ENCODE measurements at regions not wholly inside any gene's neighbourhood (a gene's known extent, or its start where the extent isn't known, plus 50 kb on each side); places are given as distances from the start of the nearest gene placed in this dataset.

DNA sequence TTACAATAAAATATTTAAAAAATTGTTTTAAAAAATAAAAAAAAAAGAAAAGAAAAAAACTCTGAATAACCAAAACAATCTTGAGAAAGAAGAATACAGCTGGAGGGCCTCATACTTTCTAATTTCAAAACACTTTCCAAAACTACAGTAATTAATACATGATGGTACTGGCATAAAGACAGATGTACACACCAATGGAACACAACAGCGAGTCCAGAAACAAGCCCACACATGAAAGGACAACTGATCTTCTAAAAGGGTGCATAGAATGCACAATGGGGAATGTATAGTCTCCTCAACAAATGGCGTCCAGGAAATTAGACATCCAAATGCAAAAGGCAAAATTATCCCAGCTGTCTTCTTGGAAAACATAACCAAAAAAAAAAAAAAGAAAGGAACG, 99.6 kb downstream of the LURAP1L start:
- Histone ChIP-seq H3K4me1 (no peaks in the 10 kb centered on the region), H3K27ac (no peak overlapping the region), H3K27me3 (replicated peaks in 1 of 7) (no peaks in the 10 kb centered on the region), H3K4me3 (no peak overlapping the region), H3K36me3 (no peaks in the 10 kb centered on the region), H3K9me3 (peaks cover 0 to 8% (median 0%) of the 10 kb centered on the region in 8 donors)
- no peak for DNase-seq
- intact Hi-C loops (cut with DNase I; ENCODE audit: low total_unique reads), result no loop called here
- WGBS, 5 donors, result 75 to 94% (median 80%) methylated on average over 3 of the region's 3 CpGs
- no peak for TF ChIP-seq POLR2A (IDR thresholded peaks at IDR 0.05)

DNA sequence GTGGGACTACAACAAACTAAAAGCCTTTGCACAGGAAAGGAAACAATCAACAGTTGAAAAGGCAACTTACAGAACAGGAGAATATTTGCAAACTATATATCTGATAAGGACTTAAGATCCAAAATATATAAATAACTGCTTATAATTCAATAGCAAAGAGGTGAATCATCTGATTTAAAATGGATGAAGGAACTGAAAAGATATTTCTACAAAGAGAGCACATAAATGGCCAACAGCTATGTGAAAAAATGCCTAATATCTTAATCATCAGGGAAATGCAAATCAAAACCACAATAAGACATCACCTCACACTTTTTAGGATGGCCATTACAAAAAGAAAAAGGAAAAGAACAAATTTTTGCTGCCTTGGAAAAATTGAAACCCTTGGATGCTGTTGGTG, 100.4 kb downstream of the LURAP1L start:
- intact Hi-C loops (cut with DNase I; ENCODE audit: low total_unique reads), result no loop called here
- no peaks in the 10 kb centered on the region for H3K4me1 ChIP-seq
- H3K27me3 ChIP-seq (replicated peaks in 1 of 7), result no peaks in the 10 kb centered on the region
- TF ChIP-seq POLR2A (IDR thresholded peaks at IDR 0.05) (no peak), POLR2AphosphoS5 (IDR thresholded peaks at IDR 0.05) (no peak)
- TF ChIP-seq, protein P1, sequence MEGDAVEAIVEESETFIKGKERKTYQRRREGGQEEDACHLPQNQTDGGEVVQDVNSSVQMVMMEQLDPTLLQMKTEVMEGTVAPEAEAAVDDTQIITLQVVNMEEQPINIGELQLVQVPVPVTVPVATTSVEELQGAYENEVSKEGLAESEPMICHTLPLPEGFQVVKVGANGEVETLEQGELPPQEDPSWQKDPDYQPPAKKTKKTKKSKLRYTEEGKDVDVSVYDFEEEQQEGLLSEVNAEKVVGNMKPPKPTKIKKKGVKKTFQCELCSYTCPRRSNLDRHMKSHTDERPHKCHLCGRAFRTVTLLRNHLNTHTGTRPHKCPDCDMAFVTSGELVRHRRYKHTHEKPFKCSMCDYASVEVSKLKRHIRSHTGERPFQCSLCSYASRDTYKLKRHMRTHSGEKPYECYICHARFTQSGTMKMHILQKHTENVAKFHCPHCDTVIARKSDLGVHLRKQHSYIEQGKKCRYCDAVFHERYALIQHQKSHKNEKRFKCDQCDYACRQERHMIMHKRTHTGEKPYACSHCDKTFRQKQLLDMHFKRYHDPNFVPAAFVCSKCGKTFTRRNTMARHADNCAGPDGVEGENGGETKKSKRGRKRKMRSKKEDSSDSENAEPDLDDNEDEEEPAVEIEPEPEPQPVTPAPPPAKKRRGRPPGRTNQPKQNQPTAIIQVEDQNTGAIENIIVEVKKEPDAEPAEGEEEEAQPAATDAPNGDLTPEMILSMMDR (IDR thresholded peaks at IDR 0.05 in 8 of 11, conservative IDR thresholded peaks at IDR 0.05 in 3 of 11), result no peak
- no peak overlapping the region for H3K27ac ChIP-seq
- no peak overlapping the region for H3K4me3 ChIP-seq
- peaks cover 0 to 6% (median 0%) of the 10 kb centered on the region in 8 donors for H3K9me3 ChIP-seq
- H3K36me3 ChIP-seq, result no peaks in the 10 kb centered on the region
- no peak for DNase-seq

DNA sequence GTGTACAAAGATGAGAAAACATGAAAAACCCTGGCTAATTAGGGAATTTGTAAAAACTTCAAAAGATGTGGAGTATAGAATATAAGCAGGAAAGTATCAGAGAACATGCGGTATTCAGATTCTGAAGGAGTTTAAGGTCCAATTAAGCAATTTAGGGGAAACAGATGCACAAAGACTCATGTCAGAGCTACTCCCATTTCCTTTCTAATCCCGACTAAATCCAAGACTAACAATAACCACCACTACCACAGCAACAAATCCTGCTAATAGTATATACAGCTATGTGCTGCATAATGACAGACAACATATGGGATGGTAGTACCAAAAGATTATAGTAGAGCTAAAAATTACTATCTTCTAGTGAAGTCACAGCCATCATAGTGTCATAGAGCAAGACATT, 102.1 kb downstream of the LURAP1L start:
- TF ChIP-seq POLR2A (IDR thresholded peaks at IDR 0.05), result no peak
- TF ChIP-seq POLR2AphosphoS5 (IDR thresholded peaks at IDR 0.05), result no peak
- TF ChIP-seq, protein P1 (IDR thresholded peaks at IDR 0.05 in 8 of 11, conservative IDR thresholded peaks at IDR 0.05 in 3 of 11), result no peak
- DNase-seq, result no peak
- H3K9me3 ChIP-seq, result peaks cover 0 to 5% (median 0%) of the 10 kb centered on the region in 8 donors
- H3K4me3 ChIP-seq, result no peak overlapping the region
- H3K27ac ChIP-seq, result no peak overlapping the region
- intact Hi-C loops (cut with DNase I; ENCODE audit: low total_unique reads), result no loop called here
- WGBS, 5 donors, result 36 to 44% (median 38%) methylated on average over 2 of the region's 2 CpGs
- no peaks in the 10 kb centered on the region for H3K27me3 ChIP-seq (replicated peaks in 1 of 7)
- no peaks in the 10 kb centered on the region for H3K4me1 ChIP-seq
- H3K36me3 ChIP-seq, result no peaks in the 10 kb centered on the region

DNA sequence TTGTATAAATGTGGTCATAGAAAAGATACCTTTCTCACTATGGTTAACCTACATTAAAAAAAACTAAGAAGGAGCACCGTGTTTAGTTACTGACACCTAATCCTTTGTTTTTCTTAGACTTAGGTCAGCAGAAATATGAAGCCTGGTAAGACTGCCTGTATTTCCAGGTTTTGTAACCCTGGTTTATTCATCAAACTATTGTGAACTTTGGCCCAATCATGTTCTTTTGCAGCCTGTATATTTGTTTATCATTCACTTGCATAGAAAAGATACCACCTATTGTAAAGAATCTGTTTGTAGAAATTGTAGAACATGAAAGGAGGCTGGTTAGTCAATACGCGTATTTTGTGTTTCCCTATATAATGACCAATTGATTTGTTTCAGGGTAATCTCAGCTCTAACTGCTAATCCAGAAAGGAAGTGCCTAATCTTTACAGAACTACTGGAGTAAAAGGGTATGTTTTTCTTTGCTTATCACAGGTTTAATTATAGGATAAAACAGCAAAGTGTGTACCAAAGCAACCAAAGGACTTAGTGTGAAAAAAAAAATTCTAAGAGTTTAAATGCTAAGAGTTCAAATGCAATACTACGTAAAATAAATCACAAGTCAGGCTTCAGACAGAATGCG, 103.6 kb downstream of the LURAP1L start:
- DNase-seq, result no peak
- WGBS, 5 donors, result 41 to 47% (median 45%) methylated on average over 5 of the region's 5 CpGs
- no peak overlapping the region for H3K4me3 ChIP-seq
- no peak for TF ChIP-seq POLR2A (IDR thresholded peaks at IDR 0.05)
- TF ChIP-seq, protein P1 (IDR thresholded peaks at IDR 0.05 in 8 of 11, conservative IDR thresholded peaks at IDR 0.05 in 3 of 11), result no peak
- no peak overlapping the region for H3K27ac ChIP-seq
- H3K36me3 ChIP-seq, result no peaks in the 10 kb centered on the region
- peaks cover 0 to 2% (median 0%) of the 10 kb centered on the region in 8 donors for H3K9me3 ChIP-seq
- intact Hi-C loops (cut with DNase I; ENCODE audit: low total_unique reads), result no loop called here
- no peaks in the 10 kb centered on the region for H3K4me1 ChIP-seq
- H3K27me3 ChIP-seq (replicated peaks in 1 of 7), result no peaks in the 10 kb centered on the region

DNA sequence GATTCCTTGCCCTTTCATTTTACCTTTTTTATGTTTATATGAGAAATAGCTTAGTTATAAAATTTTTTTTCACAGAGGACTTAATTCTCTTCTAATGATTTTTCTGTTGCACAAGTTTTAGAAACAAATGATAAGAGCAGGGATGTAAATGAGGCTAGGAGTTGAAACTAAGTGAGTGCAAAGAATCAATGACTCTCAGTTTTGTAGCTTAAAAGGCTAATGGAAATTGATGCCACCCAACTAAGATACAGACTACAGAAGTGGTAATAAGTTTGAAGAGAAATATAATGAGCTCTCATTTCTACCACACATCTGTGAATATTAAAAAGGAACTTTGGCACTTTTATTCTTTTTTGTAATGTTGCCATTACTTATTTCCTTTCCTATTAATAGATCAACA, 105.1 kb downstream of the LURAP1L start:
- no peaks in the 10 kb centered on the region for H3K27me3 ChIP-seq (replicated peaks in 1 of 7)
- TF ChIP-seq POLR2A (IDR thresholded peaks at IDR 0.05) (no peak), POLR2AphosphoS5 (IDR thresholded peaks at IDR 0.05) (no peak)
- TF ChIP-seq, protein P1 (IDR thresholded peaks at IDR 0.05 in 8 of 11, conservative IDR thresholded peaks at IDR 0.05 in 3 of 11), result no peak
- intact Hi-C loops (cut with DNase I; ENCODE audit: low total_unique reads), result no loop called here
- no peaks in the 10 kb centered on the region for H3K36me3 ChIP-seq
- no peaks in the 10 kb centered on the region for H3K4me1 ChIP-seq
- no peak for DNase-seq
- no peaks in the 10 kb centered on the region for H3K9me3 ChIP-seq
- H3K27ac ChIP-seq, result no peak overlapping the region
- no peak overlapping the region for H3K4me3 ChIP-seq
